HEK293 (cell line): ENCODE measurements at regions not wholly inside any gene's neighbourhood (a gene's known extent, or its start where the extent isn't known, plus 50 kb on each side); places are given as distances from the start of the nearest gene placed in this dataset.

ENCODE experiments used
- CTCF ChIA-PET: fragments of 350-600 bp; formaldehyde crosslinking; extraction: SDS; loops from one replicate; lab custom pipeline; 2021; ENCODE audit warnings: antibody characterized with exemption; lab: Yijun Ruan, JAX
- POLR2A ChIA-PET: fragments of 300-600 bp; formaldehyde crosslinking; extraction: SDS; loops from one replicate; lab custom pipeline; 2020; ENCODE audit warnings: antibody characterized with exemption, inconsistent platforms; lab: Yijun Ruan, JAX
- H3K27ac ChIP-seq: fragments of 200-500 bp; sonication (Bioruptor generic); 2 replicates; pipeline ENCODE4 v1.5.1; 2014; ENCODE audit warnings: low read depth, low read length, control low read depth, inconsistent platforms; ENCODE audit errors: extremely low read depth
- H3K36me3 ChIP-seq, 2 experiments: fragments of 200-500 bp in 1 of 2; sonication (Bioruptor generic) in 1 of 2; 1 replicate in 1 of 2; 2 replicates in 1 of 2; pipeline ENCODE4 v1.5.1; 2014 to 2017; ENCODE audit warnings: inconsistent platforms in 2 of 2, low read length in 2 of 2; ENCODE audit not compliant: control insufficient read depth in 2 of 2, insufficient read depth in 1 of 2
- H3K4me1 ChIP-seq: fragments of 200-500 bp; sonication (Bioruptor generic); 2 replicates; pipeline ENCODE4 v1.5.1; 2014; ENCODE audit warnings: mild to moderate bottlenecking, low read length, inconsistent platforms; ENCODE audit not compliant: control insufficient read depth, insufficient read depth
- H3K4me3 ChIP-seq: 2 replicates; pipeline ENCODE4 v1.5.1; 2011; ENCODE audit warnings: low read depth, mild to moderate bottlenecking, control low read depth, low read length, moderate library complexity
- H3K9me3 ChIP-seq: fragments of 200-500 bp; sonication (Bioruptor generic); 2 replicates; pipeline ENCODE4 v1.5.1; 2014; ENCODE audit warnings: low read depth, low read length, inconsistent platforms; ENCODE audit not compliant: control insufficient read depth, insufficient read depth
- BCL11A ChIP-seq: fragments of 450-650 bp; formaldehyde crosslinking; IDR thresholded peaks from 2 replicates; pipeline ENCODE4 v1.5.1; 2016; ENCODE audit warnings: low read depth, missing biosample characterization, missing genetic modification characterization
- RBAK ChIP-seq: fragments of 450-650 bp; formaldehyde crosslinking; IDR thresholded peaks from 2 replicates; pipeline ENCODE4 v1.5.1; 2016; ENCODE audit warnings: missing biosample characterization, missing genetic modification characterization
- YY1 ChIP-seq: fragments of 450-650 bp; formaldehyde crosslinking; IDR thresholded peaks from 2 replicates; pipeline ENCODE4 v1.5.1; 2018; ENCODE audit warnings: missing biosample characterization, missing genetic modification characterization
- ZFP3 ChIP-seq: fragments of 450-650 bp; formaldehyde crosslinking; IDR thresholded peaks from 2 replicates; pipeline ENCODE4 v1.5.1; 2016; ENCODE audit warnings: low read depth, missing biosample characterization, missing genetic modification characterization
- ZFP41 ChIP-seq: fragments of 450-650 bp; formaldehyde crosslinking; IDR thresholded peaks from 2 replicates; pipeline ENCODE4 v1.5.1; 2016; ENCODE audit warnings: missing biosample characterization, missing genetic modification characterization, borderline replicate concordance
- ZFP69B ChIP-seq: fragments of 450-650 bp; formaldehyde crosslinking; IDR thresholded peaks from 2 replicates; pipeline ENCODE4 v1.5.1; 2016; ENCODE audit warnings: missing biosample characterization, missing genetic modification characterization
- ZNF10 ChIP-seq: fragments of 450-650 bp; formaldehyde crosslinking; IDR thresholded peaks from 2 replicates; pipeline ENCODE4 v1.5.1; 2017; ENCODE audit warnings: missing biosample characterization, missing genetic modification characterization
- ZNF112 ChIP-seq: fragments of 450-650 bp; formaldehyde crosslinking; IDR thresholded peaks from 2 replicates; pipeline ENCODE4 v1.5.0; 2017; ENCODE audit warnings: missing biosample characterization, missing genetic modification characterization
- ZNF2 ChIP-seq: fragments of 450-650 bp; formaldehyde crosslinking; IDR thresholded peaks from 2 replicates; pipeline ENCODE4 v1.5.1; 2016; ENCODE audit warnings: missing biosample characterization, missing genetic modification characterization
- ZNF239 ChIP-seq: fragments of 450-650 bp; formaldehyde crosslinking; IDR thresholded peaks from 2 replicates; pipeline ENCODE4 v1.5.1; 2016; ENCODE audit warnings: missing biosample characterization, missing genetic modification characterization
- ZNF311 ChIP-seq: fragments of 450-650 bp; formaldehyde crosslinking; IDR thresholded peaks from 2 replicates; pipeline ENCODE4 v1.5.1; 2017; ENCODE audit warnings: missing biosample characterization, missing genetic modification characterization, borderline replicate concordance
- ZNF341 ChIP-seq: fragments of 450-650 bp; formaldehyde crosslinking; IDR thresholded peaks from 2 replicates; pipeline ENCODE4; 2016; ENCODE audit warnings: low read depth, missing biosample characterization, missing genetic modification characterization
- ZNF394 ChIP-seq: fragments of 450-650 bp; formaldehyde crosslinking; IDR thresholded peaks from 2 replicates; pipeline ENCODE4 v1.5.1; 2016; ENCODE audit warnings: missing biosample characterization, missing genetic modification characterization, mild to moderate bottlenecking, moderate library complexity, borderline replicate concordance
- ZNF544 ChIP-seq: fragments of 450-650 bp; formaldehyde crosslinking; IDR thresholded peaks from 2 replicates; pipeline ENCODE4 v1.5.0; 2017; ENCODE audit warnings: missing biosample characterization, missing genetic modification characterization
- ZNF561 ChIP-seq: fragments of 450-650 bp; IDR thresholded peaks from 2 replicates; pipeline ENCODE4 v1.5.1; 2018; ENCODE audit warnings: missing biosample characterization, missing genetic modification characterization, borderline replicate concordance
- ZNF629 ChIP-seq: fragments of 450-650 bp; formaldehyde crosslinking; IDR thresholded peaks from 2 replicates; pipeline ENCODE4 v1.5.1; 2017; ENCODE audit warnings: missing biosample characterization, missing genetic modification characterization
- ZNF776 ChIP-seq: fragments of 450-650 bp; formaldehyde crosslinking; IDR thresholded peaks from 2 replicates; pipeline ENCODE4 v1.5.0; 2017; ENCODE audit warnings: missing biosample characterization, missing genetic modification characterization, borderline replicate concordance
- TF ChIP-seq, protein P1 (sequence below): fragments of 450-650 bp; formaldehyde crosslinking; IDR thresholded peaks from 2 replicates; pipeline ENCODE4 v1.5.1; 2016; ENCODE audit warnings: missing biosample characterization, missing genetic modification characterization
- TF ChIP-seq, protein P2 (sequence below): fragments of 450-650 bp; formaldehyde crosslinking; IDR thresholded peaks from 2 replicates; pipeline ENCODE4 v1.5.1; 2016; ENCODE audit warnings: missing biosample characterization, missing genetic modification characterization
- TF ChIP-seq, protein P3 (sequence below): fragments of 450-650 bp; formaldehyde crosslinking; IDR thresholded peaks from 2 replicates; pipeline ENCODE4 v1.5.1; 2017; ENCODE audit warnings: missing biosample characterization, missing genetic modification characterization
- TF ChIP-seq, protein P4 (sequence below): fragments of 450-650 bp; formaldehyde crosslinking; IDR thresholded peaks from 2 replicates; pipeline ENCODE4 v1.5.1; 2016; ENCODE audit warnings: missing biosample characterization, missing genetic modification characterization
- TF ChIP-seq, protein P5 (sequence below): fragments of 450-650 bp; formaldehyde crosslinking; conservative IDR thresholded peaks from 2 replicates; pipeline ENCODE4 v1.5.1; 2016; ENCODE audit warnings: low read depth, missing biosample characterization, missing genetic modification characterization
- TF ChIP-seq, protein P6 (sequence below): fragments of 450-650 bp; formaldehyde crosslinking; IDR thresholded peaks from 2 replicates; pipeline ENCODE4 v1.5.1; 2017; ENCODE audit warnings: missing biosample characterization, missing genetic modification characterization

DNA sequence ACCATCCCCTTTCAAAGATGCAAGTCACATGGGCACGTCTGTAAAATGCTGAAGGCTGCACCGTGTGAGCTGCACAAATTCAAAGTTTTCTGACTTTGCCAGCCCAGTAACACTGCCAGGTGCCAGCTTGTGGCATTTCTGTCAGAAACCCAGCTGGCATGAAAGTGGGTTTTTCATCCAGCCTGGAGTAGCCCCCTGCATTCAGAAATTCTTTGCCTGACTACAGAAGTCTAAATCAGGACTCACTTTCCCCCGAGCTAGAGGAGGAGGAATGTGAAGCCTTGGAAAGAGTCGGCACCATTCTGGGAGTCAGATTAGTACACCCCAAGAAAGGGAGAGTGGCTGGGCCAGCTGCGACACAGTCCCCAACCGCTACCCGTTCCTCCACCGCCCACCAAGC is 56.7 kb upstream of the EN2 start (continued):
- TF ChIP-seq, protein P1, sequence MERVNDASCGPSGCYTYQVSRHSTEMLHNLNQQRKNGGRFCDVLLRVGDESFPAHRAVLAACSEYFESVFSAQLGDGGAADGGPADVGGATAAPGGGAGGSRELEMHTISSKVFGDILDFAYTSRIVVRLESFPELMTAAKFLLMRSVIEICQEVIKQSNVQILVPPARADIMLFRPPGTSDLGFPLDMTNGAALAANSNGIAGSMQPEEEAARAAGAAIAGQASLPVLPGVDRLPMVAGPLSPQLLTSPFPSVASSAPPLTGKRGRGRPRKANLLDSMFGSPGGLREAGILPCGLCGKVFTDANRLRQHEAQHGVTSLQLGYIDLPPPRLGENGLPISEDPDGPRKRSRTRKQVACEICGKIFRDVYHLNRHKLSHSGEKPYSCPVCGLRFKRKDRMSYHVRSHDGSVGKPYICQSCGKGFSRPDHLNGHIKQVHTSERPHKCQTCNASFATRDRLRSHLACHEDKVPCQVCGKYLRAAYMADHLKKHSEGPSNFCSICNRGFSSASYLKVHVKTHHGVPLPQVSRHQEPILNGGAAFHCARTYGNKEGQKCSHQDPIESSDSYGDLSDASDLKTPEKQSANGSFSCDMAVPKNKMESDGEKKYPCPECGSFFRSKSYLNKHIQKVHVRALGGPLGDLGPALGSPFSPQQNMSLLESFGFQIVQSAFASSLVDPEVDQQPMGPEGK (tag by site-specific recombination) = no peak
- TF ChIP-seq ZNF341 (tag by site-specific recombination) (no peak), BCL11A (tag by site-specific recombination) (no peak), ZFP41 (tag by site-specific recombination) (no peak), ZNF10 (tag by site-specific recombination) (no peak), ZNF112 (tag by site-specific recombination) (no peak), ZFP69B (tag by site-specific recombination) (no peak), ZNF629 (tag by site-specific recombination) (no peak)
- TF ChIP-seq, all 188 proteins: peak for 0

DNA sequence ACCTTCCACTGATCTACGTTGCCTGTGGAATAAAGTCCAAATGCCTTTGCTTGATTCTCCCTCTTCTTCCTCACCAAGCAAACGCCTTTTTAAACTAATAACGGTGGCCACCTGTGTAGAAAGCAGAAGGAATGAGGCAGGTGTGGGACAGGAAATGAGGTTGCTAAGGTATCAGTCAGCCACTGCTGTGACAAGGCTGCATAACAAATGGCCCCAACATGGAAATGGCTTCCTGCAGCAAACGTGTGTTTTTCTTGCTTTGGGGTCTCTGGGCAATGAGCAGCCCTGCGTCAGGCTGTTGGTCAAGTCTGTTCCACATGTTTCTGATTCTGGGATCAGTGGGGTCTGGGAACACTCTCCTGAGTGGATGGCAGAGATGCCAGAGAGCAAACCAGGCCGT is 56.0 kb upstream of the EN2 start:
- POLR2A ChIA-PET = no interaction called here
- no peaks in the 10 kb centered on the region for H3K4me1 ChIP-seq
- CTCF ChIA-PET = interaction anchor here (0.9 to 1.3 kb wide), 3 partner anchors 11 to 57 kb away, joined by 3 to 5 read pairs (median 3); no protein-coding TSS in a partner anchor
- H3K4me3 ChIP-seq = no peak overlapping the region
- H3K27ac ChIP-seq = no peak overlapping the region
- peak; percentile 70; the same call in 1 of the 2 replicates for TF ChIP-seq RBAK
- TF ChIP-seq, protein P2, sequence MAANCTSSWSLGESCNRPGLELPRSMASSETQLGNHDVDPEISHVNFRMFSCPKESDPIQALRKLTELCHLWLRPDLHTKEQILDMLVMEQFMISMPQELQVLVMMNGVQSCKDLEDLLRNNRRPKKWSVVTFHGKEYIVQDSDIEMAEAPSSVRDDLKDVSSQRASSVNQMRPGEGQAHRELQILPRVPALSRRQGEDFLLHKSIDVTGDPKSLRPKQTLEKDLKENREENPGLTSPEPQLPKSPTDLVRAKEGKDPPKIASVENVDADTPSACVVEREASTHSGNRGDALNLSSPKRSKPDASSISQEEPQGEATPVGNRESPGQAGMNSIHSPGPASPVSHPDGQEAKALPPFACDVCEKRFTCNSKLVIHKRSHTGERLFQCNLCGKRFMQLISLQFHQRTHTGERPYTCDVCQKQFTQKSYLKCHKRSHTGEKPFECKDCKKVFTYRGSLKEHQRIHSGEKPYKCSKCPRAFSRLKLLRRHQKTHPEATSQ = no peak
- no peak for TF ChIP-seq YY1 (tag by site-specific recombination)
- TF ChIP-seq, all 188 proteins: peak for 1
- no peaks in the 10 kb centered on the region for H3K9me3 ChIP-seq
- H3K36me3 ChIP-seq = no peaks in the 10 kb centered on the region

DNA sequence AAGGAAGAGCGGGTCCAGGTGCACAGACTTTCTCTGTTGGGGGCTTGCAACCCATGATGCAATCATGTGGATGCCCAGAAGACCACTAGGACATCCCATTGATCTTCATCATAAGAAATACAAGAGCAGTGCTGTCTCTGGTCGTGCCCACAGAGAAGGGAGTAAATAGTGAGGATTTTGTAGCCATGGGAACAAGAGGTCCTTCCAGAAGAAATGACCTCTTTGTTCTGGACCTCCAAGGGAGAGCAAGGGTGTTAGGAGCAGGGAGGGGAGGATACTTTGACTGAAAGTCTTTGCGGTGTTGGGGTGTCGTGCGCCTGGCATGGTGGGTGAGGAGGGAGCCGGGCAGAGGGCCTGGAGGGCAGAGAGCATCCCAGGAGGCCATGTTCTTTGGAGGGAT is 55.0 kb upstream of the EN2 start:
- H3K27ac ChIP-seq = no peak overlapping the region
- CTCF ChIA-PET = no interaction called here
- TF ChIP-seq ZNF2 (tag by site-specific recombination) (no peak), ZNF311 (tag by site-specific recombination) (no peak), ZNF239 (tag by site-specific recombination) (no peak), ZNF776 (tag by site-specific recombination) (no peak), ZNF394 (tag by site-specific recombination) (no peak), ZNF544 (tag by site-specific recombination) (no peak), ZNF561 (tag by site-specific recombination) (no peak), ZFP3 (tag by site-specific recombination) (no peak)
- TF ChIP-seq, protein P3, sequence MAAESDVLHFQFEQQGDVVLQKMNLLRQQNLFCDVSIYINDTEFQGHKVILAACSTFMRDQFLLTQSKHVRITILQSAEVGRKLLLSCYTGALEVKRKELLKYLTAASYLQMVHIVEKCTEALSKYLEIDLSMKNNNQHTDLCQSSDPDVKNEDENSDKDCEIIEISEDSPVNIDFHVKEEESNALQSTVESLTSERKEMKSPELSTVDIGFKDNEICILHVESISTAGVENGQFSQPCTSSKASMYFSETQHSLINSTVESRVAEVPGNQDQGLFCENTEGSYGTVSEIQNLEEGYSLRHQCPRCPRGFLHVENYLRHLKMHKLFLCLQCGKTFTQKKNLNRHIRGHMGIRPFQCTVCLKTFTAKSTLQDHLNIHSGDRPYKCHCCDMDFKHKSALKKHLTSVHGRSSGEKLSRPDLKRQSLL (tag by site-specific recombination) = no peak
- TF ChIP-seq, protein P4, sequence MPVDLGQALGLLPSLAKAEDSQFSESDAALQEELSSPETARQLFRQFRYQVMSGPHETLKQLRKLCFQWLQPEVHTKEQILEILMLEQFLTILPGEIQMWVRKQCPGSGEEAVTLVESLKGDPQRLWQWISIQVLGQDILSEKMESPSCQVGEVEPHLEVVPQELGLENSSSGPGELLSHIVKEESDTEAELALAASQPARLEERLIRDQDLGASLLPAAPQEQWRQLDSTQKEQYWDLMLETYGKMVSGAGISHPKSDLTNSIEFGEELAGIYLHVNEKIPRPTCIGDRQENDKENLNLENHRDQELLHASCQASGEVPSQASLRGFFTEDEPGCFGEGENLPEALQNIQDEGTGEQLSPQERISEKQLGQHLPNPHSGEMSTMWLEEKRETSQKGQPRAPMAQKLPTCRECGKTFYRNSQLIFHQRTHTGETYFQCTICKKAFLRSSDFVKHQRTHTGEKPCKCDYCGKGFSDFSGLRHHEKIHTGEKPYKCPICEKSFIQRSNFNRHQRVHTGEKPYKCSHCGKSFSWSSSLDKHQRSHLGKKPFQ (tag by site-specific recombination) = no peak
- TF ChIP-seq, protein P5, sequence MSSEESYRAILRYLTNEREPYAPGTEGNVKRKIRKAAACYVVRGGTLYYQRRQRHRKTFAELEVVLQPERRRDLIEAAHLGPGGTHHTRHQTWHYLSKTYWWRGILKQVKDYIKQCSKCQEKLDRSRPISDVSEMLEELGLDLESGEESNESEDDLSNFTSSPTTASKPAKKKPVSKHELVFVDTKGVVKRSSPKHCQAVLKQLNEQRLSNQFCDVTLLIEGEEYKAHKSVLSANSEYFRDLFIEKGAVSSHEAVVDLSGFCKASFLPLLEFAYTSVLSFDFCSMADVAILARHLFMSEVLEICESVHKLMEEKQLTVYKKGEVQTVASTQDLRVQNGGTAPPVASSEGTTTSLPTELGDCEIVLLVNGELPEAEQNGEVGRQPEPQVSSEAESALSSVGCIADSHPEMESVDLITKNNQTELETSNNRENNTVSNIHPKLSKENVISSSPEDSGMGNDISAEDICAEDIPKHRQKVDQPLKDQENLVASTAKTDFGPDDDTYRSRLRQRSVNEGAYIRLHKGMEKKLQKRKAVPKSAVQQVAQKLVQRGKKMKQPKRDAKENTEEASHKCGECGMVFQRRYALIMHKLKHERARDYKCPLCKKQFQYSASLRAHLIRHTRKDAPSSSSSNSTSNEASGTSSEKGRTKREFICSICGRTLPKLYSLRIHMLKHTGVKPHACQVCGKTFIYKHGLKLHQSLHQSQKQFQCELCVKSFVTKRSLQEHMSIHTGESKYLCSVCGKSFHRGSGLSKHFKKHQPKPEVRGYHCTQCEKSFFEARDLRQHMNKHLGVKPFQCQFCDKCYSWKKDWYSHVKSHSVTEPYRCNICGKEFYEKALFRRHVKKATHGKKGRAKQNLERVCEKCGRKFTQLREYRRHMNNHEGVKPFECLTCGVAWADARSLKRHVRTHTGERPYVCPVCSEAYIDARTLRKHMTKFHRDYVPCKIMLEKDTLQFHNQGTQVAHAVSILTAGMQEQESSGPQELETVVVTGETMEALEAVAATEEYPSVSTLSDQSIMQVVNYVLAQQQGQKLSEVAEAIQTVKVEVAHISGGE (tag by site-specific recombination) = no peak
- TF ChIP-seq, protein P6, sequence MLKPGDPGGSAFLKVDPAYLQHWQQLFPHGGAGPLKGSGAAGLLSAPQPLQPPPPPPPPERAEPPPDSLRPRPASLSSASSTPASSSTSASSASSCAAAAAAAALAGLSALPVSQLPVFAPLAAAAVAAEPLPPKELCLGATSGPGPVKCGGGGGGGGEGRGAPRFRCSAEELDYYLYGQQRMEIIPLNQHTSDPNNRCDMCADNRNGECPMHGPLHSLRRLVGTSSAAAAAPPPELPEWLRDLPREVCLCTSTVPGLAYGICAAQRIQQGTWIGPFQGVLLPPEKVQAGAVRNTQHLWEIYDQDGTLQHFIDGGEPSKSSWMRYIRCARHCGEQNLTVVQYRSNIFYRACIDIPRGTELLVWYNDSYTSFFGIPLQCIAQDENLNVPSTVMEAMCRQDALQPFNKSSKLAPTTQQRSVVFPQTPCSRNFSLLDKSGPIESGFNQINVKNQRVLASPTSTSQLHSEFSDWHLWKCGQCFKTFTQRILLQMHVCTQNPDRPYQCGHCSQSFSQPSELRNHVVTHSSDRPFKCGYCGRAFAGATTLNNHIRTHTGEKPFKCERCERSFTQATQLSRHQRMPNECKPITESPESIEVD (tag by site-specific recombination) = no peak

More for the DNA sequence above, 55.0 kb upstream of the EN2 start:
- POLR2A ChIA-PET = no interaction called here
- Histone ChIP-seq H3K9me3 (no peaks in the 10 kb centered on the region), H3K36me3 (no peaks in the 10 kb centered on the region), H3K4me1 (no peaks in the 10 kb centered on the region), H3K4me3 (no peak overlapping the region)
